Peyer's patch (tissue), 4 donors: ENCODE measurements at regions not wholly inside any gene's neighbourhood (a gene's known extent, or its start where the extent isn't known, plus 50 kb on each side); places are given as distances from the start of the nearest gene placed in this dataset.

Source experiments
- CTCF ChIP-seq, 6 experiments: fragments of 450-650 bp in 4 of 6; fragments of 200-600 bp in 2 of 6; sonication (generic) in 1 of 6; IDR thresholded peaks; one replicate each; pipeline ENCODE4 v1.5.1; 2017 to 2019; ENCODE audit warnings: antibody characterized with exemption in 6 of 6, mild to moderate bottlenecking in 3 of 6, moderate library complexity in 1 of 6
- POLR2A ChIP-seq, 2 donors: fragments of 450-650 bp; IDR thresholded peaks; one replicate each; pipeline ENCODE4 v1.5.1; 2017; ENCODE audit warnings: antibody characterized with exemption in 2 of 2, mild to moderate bottlenecking in 2 of 2, moderate library complexity in 2 of 2

- TF ChIP-seq CTCF (IDR thresholded peaks at IDR 0.05) = no peak
- no peak for TF ChIP-seq POLR2A (IDR thresholded peaks at IDR 0.05)
These were observed 183.4 kb downstream of the ID4 start for GRCh38 chr6:20020526-20020925.
